ENCODE measurements at regions not wholly inside any gene's neighbourhood (a gene's known extent, or its start where the extent isn't known, plus 50 kb on each side); places are given as distances from the start of the nearest gene placed in this dataset.
"Not testable (repeated sequence)": the region's sequence is repeated elsewhere in the genome, so short reads cannot be mapped to it uniquely, and the experiment has no call there.

- CTCF ChIA-PET = no interaction called here
- DNase-seq (ENCODE audit: extremely low spot score) = no peak
- TF ChIP-seq CTCF (IDR thresholded peaks at IDR 0.05; ENCODE audit: control extremely low read depth, extremely low read depth, low read depth, missing control alignments) = no peak
- POLR2A ChIA-PET = no interaction called here
Measured at GRCh38 chr2:65931056-65931455, 498.7 kb upstream of the SPRED2 start.

GRCh38 chr2:65930259-65930658, 497.9 kb upstream of the SPRED2 start:
- ChIA-PET CTCF (no interaction called here), POLR2A (no interaction called here)
- no peak for DNase-seq (ENCODE audit: extremely low spot score)
- TF ChIP-seq CTCF (IDR thresholded peaks at IDR 0.05; ENCODE audit: control extremely low read depth, extremely low read depth, low read depth, missing control alignments) = no peak

- CTCF ChIA-PET; DNase-seq (ENCODE audit: extremely low spot score); POLR2A ChIA-PET: not testable (repeated sequence)
Measured at GRCh38 chr2:65929664-65930063, 497.3 kb upstream of the SPRED2 start.

GRCh38 chr2:65922794-65923193, 490.4 kb upstream of the SPRED2 start:
- ChIA-PET CTCF (interaction anchor here (1.8 kb wide), 1 partner anchor 9 kb away, joined by 7 read pairs; no protein-coding TSS in a partner anchor), POLR2A (no interaction called here)
- TF ChIP-seq CTCF (IDR thresholded peaks at IDR 0.05; ENCODE audit: control extremely low read depth, extremely low read depth, low read depth, missing control alignments) = no peak
- DNase-seq (ENCODE audit: extremely low spot score) = no peak

- ChIA-PET CTCF (interaction anchor here (1.8 kb wide), 1 partner anchor 9 kb away, joined by 7 read pairs; no protein-coding TSS in a partner anchor), POLR2A (no interaction called here)
- no peak for TF ChIP-seq CTCF (IDR thresholded peaks at IDR 0.05; ENCODE audit: control extremely low read depth, extremely low read depth, low read depth, missing control alignments)
- no peak for DNase-seq (ENCODE audit: extremely low spot score)
Measured at GRCh38 chr2:65922030-65922429, 489.6 kb upstream of the SPRED2 start.

GRCh38 chr2:65921116-65921515, 488.7 kb upstream of the SPRED2 start:
- TF ChIP-seq CTCF (IDR thresholded peaks at IDR 0.05; ENCODE audit: control extremely low read depth, extremely low read depth, low read depth, missing control alignments) = no peak
- POLR2A ChIA-PET = no interaction called here
- no peak for DNase-seq (ENCODE audit: extremely low spot score)
- CTCF ChIA-PET = interaction anchor here (1.8 kb wide), 1 partner anchor 8 kb away, joined by 7 read pairs; no protein-coding TSS in a partner anchor

GRCh38 chr2:65920659-65921058, 488.3 kb upstream of the SPRED2 start:
- ChIA-PET POLR2A (no interaction called here), CTCF (no interaction called here)
- DNase-seq (ENCODE audit: extremely low spot score) = no peak
- TF ChIP-seq CTCF (IDR thresholded peaks at IDR 0.05; ENCODE audit: control extremely low read depth, extremely low read depth, low read depth, missing control alignments) = no peak

Measured in GM10248 (cell line).